ENCODE measurements at regions not wholly inside any gene's neighbourhood (a gene's known extent, or its start where the extent isn't known, plus 50 kb on each side); places are given as distances from the start of the nearest gene placed in this dataset.

DNA sequence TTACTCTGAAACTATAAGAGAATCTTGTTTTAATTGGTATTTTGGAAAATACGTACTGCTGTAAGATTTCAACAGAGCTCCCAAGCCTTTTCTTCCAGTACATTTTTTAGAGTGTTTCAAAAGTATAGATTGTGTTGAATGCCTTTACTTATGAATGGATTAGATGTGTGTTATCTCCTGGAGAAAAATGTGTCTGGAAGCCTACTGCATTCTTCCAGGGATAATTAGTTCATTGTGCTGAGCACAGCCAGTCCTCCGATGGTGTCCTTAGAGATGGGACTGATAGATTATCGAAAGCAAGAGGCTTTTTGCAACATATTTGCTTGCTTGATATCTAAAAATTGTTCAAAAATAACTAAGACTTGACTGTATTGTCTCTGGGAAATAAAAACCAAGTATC lies 114.2 kb downstream of the PLEKHG1 start:
- TF ChIP-seq, protein P1, sequence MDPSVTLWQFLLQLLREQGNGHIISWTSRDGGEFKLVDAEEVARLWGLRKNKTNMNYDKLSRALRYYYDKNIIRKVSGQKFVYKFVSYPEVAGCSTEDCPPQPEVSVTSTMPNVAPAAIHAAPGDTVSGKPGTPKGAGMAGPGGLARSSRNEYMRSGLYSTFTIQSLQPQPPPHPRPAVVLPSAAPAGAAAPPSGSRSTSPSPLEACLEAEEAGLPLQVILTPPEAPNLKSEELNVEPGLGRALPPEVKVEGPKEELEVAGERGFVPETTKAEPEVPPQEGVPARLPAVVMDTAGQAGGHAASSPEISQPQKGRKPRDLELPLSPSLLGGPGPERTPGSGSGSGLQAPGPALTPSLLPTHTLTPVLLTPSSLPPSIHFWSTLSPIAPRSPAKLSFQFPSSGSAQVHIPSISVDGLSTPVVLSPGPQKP (IDR thresholded peaks at IDR 0.05; ENCODE audit: low read depth, low read length), result no peak
- TF ChIP-seq PAX8 (IDR thresholded peaks at IDR 0.05) (no peak), EZH2 (IDR thresholded peaks at IDR 0.05; ENCODE audit: borderline replicate concordance, control insufficient read depth, low read depth, low read length) (no peak), YY1 (IDR thresholded peaks at IDR 0.05; ENCODE audit: low read depth, low read length) (no peak), POLR2A (IDR thresholded peaks at IDR 0.05; ENCODE audit: low read depth, low read length) (no peak), RAD21 (IDR thresholded peaks at IDR 0.05; ENCODE audit: insufficient read depth, low read depth, low read length) (no peak), JUND (IDR thresholded peaks at IDR 0.05; ENCODE audit: low read depth, low read length) (no peak), TAF1 (IDR thresholded peaks at IDR 0.05; ENCODE audit: borderline replicate concordance, low read depth, low read length) (no peak), BHLHE40 (IDR thresholded peaks at IDR 0.05; ENCODE audit: borderline replicate concordance in 1 of 2, low read depth in 2 of 2, low read length in 1 of 2) (no peak)
- TF ChIP-seq, protein P2, sequence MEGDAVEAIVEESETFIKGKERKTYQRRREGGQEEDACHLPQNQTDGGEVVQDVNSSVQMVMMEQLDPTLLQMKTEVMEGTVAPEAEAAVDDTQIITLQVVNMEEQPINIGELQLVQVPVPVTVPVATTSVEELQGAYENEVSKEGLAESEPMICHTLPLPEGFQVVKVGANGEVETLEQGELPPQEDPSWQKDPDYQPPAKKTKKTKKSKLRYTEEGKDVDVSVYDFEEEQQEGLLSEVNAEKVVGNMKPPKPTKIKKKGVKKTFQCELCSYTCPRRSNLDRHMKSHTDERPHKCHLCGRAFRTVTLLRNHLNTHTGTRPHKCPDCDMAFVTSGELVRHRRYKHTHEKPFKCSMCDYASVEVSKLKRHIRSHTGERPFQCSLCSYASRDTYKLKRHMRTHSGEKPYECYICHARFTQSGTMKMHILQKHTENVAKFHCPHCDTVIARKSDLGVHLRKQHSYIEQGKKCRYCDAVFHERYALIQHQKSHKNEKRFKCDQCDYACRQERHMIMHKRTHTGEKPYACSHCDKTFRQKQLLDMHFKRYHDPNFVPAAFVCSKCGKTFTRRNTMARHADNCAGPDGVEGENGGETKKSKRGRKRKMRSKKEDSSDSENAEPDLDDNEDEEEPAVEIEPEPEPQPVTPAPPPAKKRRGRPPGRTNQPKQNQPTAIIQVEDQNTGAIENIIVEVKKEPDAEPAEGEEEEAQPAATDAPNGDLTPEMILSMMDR (IDR thresholded peaks at IDR 0.05 in 2 of 3, conservative IDR thresholded peaks at IDR 0.05 in 1 of 3; ENCODE audit: control insufficient read depth in 2 of 3, extremely low read depth in 1 of 3, insufficient read depth in 1 of 3, low read depth in 3 of 3, low read length in 3 of 3), result no peak
- TF ChIP-seq, protein P3, sequence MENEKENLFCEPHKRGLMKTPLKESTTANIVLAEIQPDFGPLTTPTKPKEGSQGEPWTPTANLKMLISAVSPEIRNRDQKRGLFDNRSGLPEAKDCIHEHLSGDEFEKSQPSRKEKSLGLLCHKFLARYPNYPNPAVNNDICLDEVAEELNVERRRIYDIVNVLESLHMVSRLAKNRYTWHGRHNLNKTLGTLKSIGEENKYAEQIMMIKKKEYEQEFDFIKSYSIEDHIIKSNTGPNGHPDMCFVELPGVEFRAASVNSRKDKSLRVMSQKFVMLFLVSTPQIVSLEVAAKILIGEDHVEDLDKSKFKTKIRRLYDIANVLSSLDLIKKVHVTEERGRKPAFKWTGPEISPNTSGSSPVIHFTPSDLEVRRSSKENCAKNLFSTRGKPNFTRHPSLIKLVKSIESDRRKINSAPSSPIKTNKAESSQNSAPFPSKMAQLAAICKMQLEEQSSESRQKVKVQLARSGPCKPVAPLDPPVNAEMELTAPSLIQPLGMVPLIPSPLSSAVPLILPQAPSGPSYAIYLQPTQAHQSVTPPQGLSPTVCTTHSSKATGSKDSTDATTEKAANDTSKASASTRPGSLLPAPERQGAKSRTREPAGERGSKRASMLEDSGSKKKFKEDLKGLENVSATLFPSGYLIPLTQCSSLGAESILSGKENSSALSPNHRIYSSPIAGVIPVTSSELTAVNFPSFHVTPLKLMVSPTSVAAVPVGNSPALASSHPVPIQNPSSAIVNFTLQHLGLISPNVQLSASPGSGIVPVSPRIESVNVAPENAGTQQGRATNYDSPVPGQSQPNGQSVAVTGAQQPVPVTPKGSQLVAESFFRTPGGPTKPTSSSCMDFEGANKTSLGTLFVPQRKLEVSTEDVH (IDR thresholded peaks at IDR 0.05; ENCODE audit: low read depth, partially characterized antibody), result no peak

All from GM12878 (cell line).